ENCODE measurements at regions not wholly inside any gene's neighbourhood (a gene's known extent, or its start where the extent isn't known, plus 50 kb on each side); places are given as distances from the start of the nearest gene placed in this dataset.

- no peak for DNase-seq
These were observed 577.4 kb downstream of the METTL4 start for GRCh38 chr18:1993866-1994265.

GRCh38 chr18:1994471-1994870 lies 576.8 kb downstream of the METTL4 start:
- DNase-seq: no peak

GRCh38 chr18:1995041-1995612 lies 576.2 kb downstream of the METTL4 start:
- no peak for DNase-seq

DNA sequence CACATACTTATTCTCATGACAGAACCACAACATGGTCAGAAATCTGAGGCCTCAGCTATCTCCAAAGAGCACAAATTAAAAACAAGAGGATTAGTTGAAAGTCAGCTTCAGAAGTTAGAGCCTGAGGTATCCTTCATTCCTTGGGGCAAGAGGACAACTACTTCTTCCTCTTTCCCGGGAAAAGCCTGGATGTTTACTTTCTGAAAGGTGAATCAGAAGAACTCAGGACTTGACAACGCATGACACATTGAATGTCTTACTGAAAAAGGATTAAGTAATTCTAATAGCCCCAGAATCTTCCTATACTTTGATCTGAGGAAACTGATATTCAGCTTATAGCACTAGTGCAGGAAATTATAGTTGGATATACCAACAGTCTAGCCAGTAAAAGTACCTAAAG lies 573.2 kb downstream of the METTL4 start:
- no peak for DNase-seq

GRCh38 chr18:1999387-1999786 lies 571.9 kb downstream of the METTL4 start:
- DNase-seq: no peak

- no peak for DNase-seq
These were observed 569.2 kb downstream of the METTL4 start for GRCh38 chr18:2002151-2002550.

DNA sequence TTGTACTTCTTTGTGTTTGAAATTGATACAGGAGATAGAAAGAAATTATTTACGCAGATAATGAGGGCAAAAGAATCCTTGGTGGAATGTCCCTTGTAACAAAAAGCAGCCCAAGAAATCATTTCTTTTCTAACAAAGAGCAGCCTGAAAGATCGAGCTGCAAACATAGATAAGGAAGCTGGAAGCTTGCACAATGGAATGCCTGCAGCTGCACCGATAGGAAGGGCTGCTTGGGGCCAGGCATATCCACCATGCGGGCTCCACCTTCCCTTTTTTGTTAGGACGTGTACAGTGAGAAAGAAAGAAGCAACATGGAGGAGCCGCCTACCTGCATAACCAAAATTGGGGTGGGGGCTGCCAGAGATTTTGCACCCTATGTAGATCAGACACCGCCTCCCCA lies 568.7 kb downstream of the METTL4 start:
- DNase-seq: no peak

GRCh38 chr18:2009942-2010697 lies 561.2 kb downstream of the METTL4 start:
- no peak for DNase-seq

DNA sequence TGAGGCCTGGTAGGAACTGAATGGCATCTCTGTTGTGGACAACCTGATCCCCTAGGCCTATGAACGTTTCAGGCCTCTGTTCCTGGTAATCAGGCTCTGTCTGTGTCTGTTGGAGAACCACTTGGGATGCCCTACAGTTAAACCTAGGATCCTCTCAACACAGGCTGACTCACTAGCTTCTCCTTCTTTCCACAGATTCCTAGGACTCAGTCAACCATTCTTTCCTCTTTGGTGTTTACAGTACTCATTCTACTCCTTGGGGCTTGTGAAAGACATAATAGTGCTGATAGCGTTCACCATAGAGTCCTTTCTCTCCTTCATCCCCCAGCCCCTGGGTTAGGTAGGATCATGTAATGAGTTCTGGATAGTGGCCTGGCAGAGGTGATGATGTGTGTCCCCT lies 544.3 kb downstream of the METTL4 start:
- no peak for DNase-seq

- DNase-seq: no peak
These were observed 543.5 kb downstream of the METTL4 start for GRCh38 chr18:2027756-2028155.

DNA sequence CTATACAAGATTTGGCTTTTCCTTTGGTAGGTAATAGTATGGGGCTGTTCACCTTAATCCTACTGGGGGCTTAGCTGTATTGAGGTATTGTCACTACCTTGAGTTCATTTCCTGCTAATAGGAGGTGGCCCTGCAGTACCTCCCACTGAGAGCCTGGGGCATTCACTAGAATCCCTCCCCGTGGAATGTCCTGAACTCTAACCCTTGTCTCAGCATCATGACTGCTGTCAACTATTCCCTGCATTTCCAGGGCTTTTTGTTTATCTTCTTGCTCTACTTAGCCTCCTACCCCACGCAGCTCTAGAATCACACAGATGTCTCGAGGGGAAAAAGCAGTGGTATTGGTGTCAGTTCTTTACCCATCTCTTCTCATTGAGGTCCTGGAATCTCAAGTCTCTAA lies 542.3 kb downstream of the METTL4 start:
- DNase-seq: no peak

DNA sequence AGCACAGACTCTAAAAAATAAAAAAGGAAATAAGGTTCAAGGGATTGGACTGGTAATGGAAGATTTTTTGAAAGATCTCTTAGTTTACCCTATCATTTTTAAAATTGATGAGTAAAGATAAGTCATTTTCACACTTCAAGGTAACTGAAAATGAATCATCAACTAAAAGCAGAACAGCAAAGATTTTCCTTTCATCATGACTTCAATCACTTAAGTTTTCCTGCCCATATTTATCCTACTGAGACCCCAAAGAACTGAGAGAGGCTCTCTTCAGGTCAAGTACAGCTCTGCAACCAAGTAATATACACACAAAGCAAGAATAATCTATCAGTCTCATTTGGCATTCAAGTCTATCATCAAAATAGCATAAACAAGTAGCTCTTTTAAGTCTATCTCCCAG lies 540.7 kb downstream of the METTL4 start:
- DNase-seq: no peak

DNA sequence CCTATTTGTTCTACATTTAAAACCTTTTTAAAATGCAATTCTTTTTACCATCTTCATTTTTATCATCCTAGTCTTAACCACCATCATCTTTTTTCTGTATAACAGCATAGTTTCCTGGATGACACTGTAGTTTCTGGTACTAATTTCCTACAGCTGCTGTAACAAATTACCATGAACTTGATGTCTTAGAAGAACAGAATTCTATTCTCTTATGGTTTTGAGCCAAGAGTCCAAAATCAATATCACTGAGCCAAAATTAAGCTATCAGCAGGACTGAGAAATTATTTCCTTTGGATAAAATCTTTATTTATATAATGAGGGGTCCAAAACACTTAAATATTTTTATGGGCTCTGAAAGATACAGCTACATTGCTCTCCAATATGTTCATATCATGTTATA lies 539.3 kb downstream of the METTL4 start:
- DNase-seq: no peak

DNA sequence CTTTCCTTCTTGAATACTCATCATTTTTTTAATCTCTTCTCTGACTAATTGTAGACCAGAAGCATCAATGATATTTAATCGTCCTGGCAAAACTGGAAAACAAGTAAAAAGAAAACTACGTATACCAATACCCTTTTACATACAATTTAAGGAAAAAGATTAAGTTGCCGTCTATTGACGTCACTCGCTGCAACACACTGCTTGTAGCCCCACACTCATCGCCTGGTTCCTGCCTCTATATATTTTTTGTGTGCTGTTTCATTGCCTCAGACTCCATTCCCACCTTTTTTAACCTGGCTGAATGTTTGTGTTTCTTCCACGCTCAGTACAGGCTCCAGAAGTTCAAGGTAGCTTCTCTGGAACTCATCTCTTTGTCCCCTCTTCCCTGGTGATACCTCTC lies 536.2 kb downstream of the METTL4 start:
- no peak for DNase-seq

DNA sequence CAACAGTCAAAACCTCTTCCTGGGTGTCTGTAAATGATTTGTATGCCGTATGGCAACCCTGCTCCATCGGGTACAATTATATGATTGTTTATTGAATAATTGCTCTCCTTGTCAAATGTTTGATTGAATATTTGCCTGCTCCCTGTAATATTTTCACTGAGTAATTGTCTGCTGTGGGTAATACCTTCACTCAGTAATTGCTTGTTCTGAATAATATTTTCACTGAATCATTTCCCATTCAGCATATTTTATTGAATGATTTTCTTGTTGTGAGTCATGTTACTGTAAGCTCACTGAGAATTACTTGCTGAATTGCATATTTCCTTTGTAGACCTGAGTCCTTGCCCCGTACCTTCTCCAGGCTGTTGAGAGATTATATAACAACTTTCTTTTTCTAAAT lies 535.2 kb downstream of the METTL4 start:
- DNase-seq: no peak

- DNase-seq: no peak
These were observed 531.0 kb downstream of the METTL4 start for GRCh38 chr18:2040279-2040678.

DNA sequence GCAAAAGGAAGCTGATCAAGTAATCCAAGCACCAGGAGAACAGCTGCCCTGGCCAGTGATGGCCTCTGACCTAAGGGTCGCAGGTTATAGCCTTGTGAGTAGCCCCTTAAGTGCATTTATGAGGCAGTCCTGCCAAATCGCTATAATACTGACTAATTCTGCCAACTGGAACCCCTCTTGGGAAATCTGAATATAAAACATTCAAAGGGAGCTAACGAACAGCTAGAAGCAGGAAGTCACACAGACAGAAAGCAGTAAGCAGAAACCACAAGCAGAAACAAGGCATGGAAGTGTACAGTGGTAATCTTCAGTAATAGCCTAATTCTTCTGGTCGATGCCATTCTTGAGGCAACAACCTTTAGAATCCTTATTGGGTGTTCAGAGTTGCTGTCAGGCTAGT lies 521.3 kb downstream of the METTL4 start:
- no peak for DNase-seq

DNA sequence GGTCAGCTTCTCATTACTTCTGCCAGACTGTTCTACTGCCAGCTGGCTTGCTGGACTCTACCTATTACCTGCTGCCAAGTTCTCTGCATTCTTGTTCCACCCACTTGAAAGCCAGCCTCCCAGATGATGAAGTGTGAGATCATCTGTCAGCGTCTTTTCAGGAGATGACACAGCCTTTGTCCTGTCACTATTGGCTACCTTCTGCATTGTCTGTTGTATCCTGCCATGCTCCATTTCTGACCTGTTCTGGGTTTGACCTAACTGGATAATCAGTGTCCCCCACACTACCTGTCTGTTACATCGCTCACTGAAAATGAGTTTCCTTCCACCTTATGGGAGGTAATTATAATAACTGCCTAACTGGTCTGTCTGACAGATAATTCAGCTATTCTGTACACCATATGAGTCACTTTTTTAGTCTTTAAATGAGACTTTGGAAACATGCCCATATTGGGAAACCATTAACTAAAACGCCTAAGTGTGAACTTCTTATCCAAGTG lies 520.6 kb downstream of the METTL4 start:
- no peak for DNase-seq

DNA sequence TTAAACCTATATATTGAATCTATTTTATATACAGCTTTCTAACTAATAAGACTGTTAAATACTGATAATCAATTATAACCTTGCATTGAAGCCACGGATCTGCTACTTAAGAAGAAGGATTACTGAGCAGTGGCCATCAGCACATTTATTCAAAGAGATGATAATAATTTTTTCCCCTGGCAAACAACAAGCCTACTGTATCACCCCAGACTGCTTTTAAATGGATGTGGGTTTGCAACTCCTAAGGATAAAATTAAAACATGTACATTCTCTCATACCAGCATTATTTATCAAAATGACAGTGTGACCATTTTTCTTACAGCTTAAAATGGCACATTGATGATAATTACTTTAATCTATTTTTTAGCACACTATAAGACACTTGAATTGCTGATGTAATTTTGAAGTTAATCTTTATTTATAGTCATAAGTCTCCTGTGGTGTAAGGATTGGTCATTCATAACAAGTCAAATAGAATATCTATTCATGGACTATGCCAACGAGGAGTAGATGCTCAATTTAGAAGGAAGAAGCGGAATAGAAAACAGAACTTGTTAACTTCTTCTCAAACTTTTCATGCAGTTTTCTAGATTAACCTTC lies 517.7 kb downstream of the METTL4 start:
- no peak for DNase-seq

GRCh38 chr18:2059336-2059735 lies 512.0 kb downstream of the METTL4 start:
- DNase-seq: no peak

DNA sequence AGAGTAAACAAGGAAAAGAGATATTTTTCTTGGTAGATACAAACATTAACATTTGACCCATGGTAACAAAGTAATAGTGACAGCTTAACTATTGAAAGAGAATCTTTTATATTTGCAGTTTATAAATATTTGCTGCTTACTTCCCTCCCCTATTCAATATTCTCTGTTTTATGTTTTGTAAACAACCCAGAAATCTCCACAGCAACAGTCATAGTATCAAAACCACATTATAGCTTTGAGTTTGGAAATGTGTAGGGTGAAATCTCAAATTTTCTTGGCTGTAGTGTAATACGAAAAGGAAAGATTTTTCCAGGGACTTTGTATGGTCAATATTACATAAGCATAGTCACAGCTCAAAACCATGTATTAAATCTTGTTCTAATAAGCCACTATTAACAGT lies 511.2 kb downstream of the METTL4 start:
- no peak for DNase-seq

GRCh38 chr18:2070631-2071030 lies 500.7 kb downstream of the METTL4 start:
- peak; percentile 17 for DNase-seq

GRCh38 chr18:2075499-2075898 lies 495.8 kb downstream of the METTL4 start:
- no peak for DNase-seq

DNA sequence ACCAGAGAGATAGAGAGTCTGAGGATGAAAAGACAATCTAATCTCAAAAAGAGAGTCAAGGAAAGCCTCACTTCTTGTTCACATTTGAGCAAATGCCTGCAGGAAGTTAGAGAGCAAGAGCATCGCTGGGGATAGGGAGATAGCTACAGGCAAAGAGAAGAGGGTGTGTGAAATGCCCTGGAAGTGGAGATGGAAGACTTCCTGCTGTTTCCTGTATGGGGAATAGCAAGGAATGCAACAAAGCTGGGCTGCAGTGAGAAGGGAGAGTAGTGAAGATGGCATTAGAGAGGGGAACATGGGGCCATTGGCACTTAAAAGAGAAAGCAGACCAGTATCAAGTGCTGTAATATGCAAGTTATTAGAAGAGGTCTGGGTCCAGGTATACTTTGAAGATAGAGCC lies 488.6 kb downstream of the METTL4 start:
- DNase-seq: no peak

Data from RPMI8226 (cell line).